HepG2 (cell line): ENCODE measurements at regions not wholly inside any gene's neighbourhood (a gene's known extent, or its start where the extent isn't known, plus 50 kb on each side); places are given as distances from the start of the nearest gene placed in this dataset.

Experiments
- ATAC-seq: fragments of 200-7000 bp; cut with Tn5 transposase; 3 replicates; pipeline ENCODE4 v1.9.1; 2020; ENCODE audit warnings: mild to moderate bottlenecking, moderate library complexity
- BruUV-seq: library from RNA; stranded (reverse); fragments of 400-500 nt; replicated peaks from 2 replicates; lab custom pipeline; 2021; lab: Mats Ljungman, UMichigan
- CTCF ChIA-PET: fragments of 300-600 bp; formaldehyde crosslinking; extraction: SDS; loops from one replicate; lab custom pipeline; 2021; ENCODE audit warnings: low total read pairs, inconsistent platforms, low intra/inter-chr PET ratio; lab: Yijun Ruan, JAX
- POLR2A ChIA-PET: fragments of 350-600 bp; sonication (Branson Sonifier 250); formaldehyde crosslinking; loops from one replicate; lab custom pipeline; 2020; ENCODE audit warnings: antibody characterized with exemption, inconsistent platforms; lab: Yijun Ruan, JAX
- DNase-seq: peaks from one replicate; pipeline ENCODE4 v3.0.0-alpha.2; 2015; ENCODE audit warnings: low spot score
- FAIRE-seq: peaks from 3 replicates; lab custom pipeline; 2011; peaks lifted over from hg19 to GRCh38; lab: Jason Lieb, UNC
- H2AFZ ChIP-seq: one replicate; pipeline ENCODE4 v1.6.1; 2011; ENCODE audit warnings: low read length, inconsistent platforms
- H3K27ac ChIP-seq: fragments of 300-600 bp; 3 replicates; pipeline ENCODE4 v1.8.0; 2011; ENCODE audit warnings: mixed run types, mild to moderate bottlenecking, mixed read lengths, low read length, inconsistent platforms; ENCODE audit not compliant: insufficient read depth; ENCODE audit errors: extremely low read length
- H3K27me3 ChIP-seq, 2 experiments: fragments of 200-600 bp in 1 of 2; 2 replicates in 1 of 2; 3 replicates in 1 of 2; pipeline versions ENCODE4 v1.6.0 to v1.8.0; 2011; ENCODE audit warnings: low read length in 2 of 2, mild to moderate bottlenecking in 2 of 2, moderate library complexity in 2 of 2, inconsistent platforms in 1 of 2; ENCODE audit not compliant: insufficient read depth in 2 of 2, control insufficient read depth in 1 of 2
- H3K36me3 ChIP-seq, 2 experiments: fragments of 200-600 bp in 1 of 2; replicated peaks in 1 of 2; 2 replicates in 1 of 2; 3 replicates in 1 of 2; pipeline versions ENCODE4 v1.5.1 to v1.8.0; 2011; ENCODE audit warnings: low read length in 2 of 2, inconsistent platforms in 1 of 2; ENCODE audit not compliant: insufficient read depth in 2 of 2, control insufficient read depth in 1 of 2
- H3K4me1 ChIP-seq: 2 replicates; pipeline ENCODE4 v1.5.1; 2012; ENCODE audit warnings: low read length, inconsistent platforms; ENCODE audit not compliant: insufficient read depth
- H3K4me2 ChIP-seq: 2 replicates; pipeline ENCODE4 v1.6.0; 2011; ENCODE audit warnings: low read depth, low read length, inconsistent platforms
- H3K4me3 ChIP-seq, 3 experiments: fragments of 200-600 bp in 1 of 3; sonication (generic), shearing (Covaris generic) in 1 of 3; replicated peaks in 1 of 3; 2 replicates each; pipeline ENCODE4 v1.5.1; 2011 to 2016; ENCODE audit warnings: low read length in 3 of 3, inconsistent platforms in 2 of 3, low read depth in 2 of 3, mild to moderate bottlenecking in 2 of 3, control low read depth in 1 of 3, mixed read lengths in 1 of 3; ENCODE audit not compliant: insufficient read depth in 1 of 3
- H3K79me2 ChIP-seq: one replicate; pipeline ENCODE4 v1.6.1; 2011; ENCODE audit warnings: low read length, inconsistent platforms; ENCODE audit not compliant: insufficient read depth
- H3K9ac ChIP-seq: 2 replicates; pipeline ENCODE4 v1.6.0; 2011; ENCODE audit warnings: mild to moderate bottlenecking, low read depth, low read length, inconsistent platforms; ENCODE audit not compliant: insufficient read depth
- H3K9me3 ChIP-seq: 2 replicates; pipeline ENCODE4 v1.5.1; 2012; ENCODE audit warnings: mild to moderate bottlenecking, low read length
- H4K20me1 ChIP-seq: 2 replicates; pipeline ENCODE4 v1.6.0; 2011; ENCODE audit warnings: inconsistent platforms, mild to moderate bottlenecking, low read length, moderate library complexity; ENCODE audit not compliant: insufficient read depth
- HMGA1 ChIP-seq: sonication (generic); formaldehyde crosslinking; conservative IDR thresholded peaks from 2 replicates; pipeline ENCODE4 v1.4.0; 2020; ENCODE audit warnings: missing genetic modification reagents
- HNRNPUL1 ChIP-seq: fragments of 200-400 bp; formaldehyde crosslinking; IDR thresholded peaks from 2 replicates; pipeline ENCODE4 v1.6.1; 2017; ENCODE audit warnings: low read depth, mild to moderate bottlenecking, low read length, moderate library complexity
- NFATC3 ChIP-seq: sonication (generic); formaldehyde crosslinking; IDR thresholded peaks from 2 replicates; pipeline ENCODE4 v1.5.1; 2020; ENCODE audit warnings: mild to moderate bottlenecking, missing genetic modification reagents
- NKX3-1 ChIP-seq: sonication (generic); formaldehyde crosslinking; IDR thresholded peaks from 2 replicates; pipeline ENCODE4 v1.5.0; 2020; ENCODE audit warnings: missing genetic modification reagents
- NR2F1 ChIP-seq, 2 experiments: fragments of 450-650 bp in 1 of 2; formaldehyde crosslinking in 1 of 2; IDR thresholded peaks; 2 replicates each; pipeline versions ENCODE4 v1.5.0 to v1.6.1; 2016 to 2020; ENCODE audit warnings: mild to moderate bottlenecking in 1 of 2, missing compliant biosample characterization in 1 of 2, missing genetic modification reagents in 1 of 2, moderate library complexity in 1 of 2
- REPIN1 ChIP-seq: sonication (generic); formaldehyde crosslinking; IDR thresholded peaks from 2 replicates; pipeline ENCODE4 v1.8.0; 2022; ENCODE audit warnings: missing genetic modification reagents, low read depth, mild to moderate bottlenecking, borderline replicate concordance
- SNAI1 ChIP-seq: sonication (generic); formaldehyde crosslinking; IDR thresholded peaks from 2 replicates; pipeline ENCODE4 v1.5.0; 2020; ENCODE audit warnings: mild to moderate bottlenecking, missing genetic modification reagents, borderline replicate concordance
- ZC3H4 ChIP-seq: sonication (generic); formaldehyde crosslinking; IDR thresholded peaks from 2 replicates; pipeline ENCODE4 v1.4.0; 2020; ENCODE audit warnings: missing genetic modification reagents, borderline replicate concordance
- ZNF12 ChIP-seq: sonication (generic); formaldehyde crosslinking; IDR thresholded peaks from 2 replicates; pipeline ENCODE4 v1.5.0; 2020; ENCODE audit warnings: missing genetic modification reagents
- ZNF224 ChIP-seq: sonication (generic); formaldehyde crosslinking; IDR thresholded peaks from 2 replicates; pipeline ENCODE4 v1.5.0; 2020; ENCODE audit warnings: mild to moderate bottlenecking, missing genetic modification reagents
- ZNF282 ChIP-seq: fragments of 450-650 bp; IDR thresholded peaks from 2 replicates; pipeline ENCODE4 v1.6.1; 2018; ENCODE audit not compliant: partially characterized antibody
- ZNF446 ChIP-seq: sonication (generic); formaldehyde crosslinking; IDR thresholded peaks from 2 replicates; pipeline ENCODE4 v1.5.0; 2020; ENCODE audit warnings: mild to moderate bottlenecking, missing genetic modification reagents
- ZNF451 ChIP-seq: sonication (generic); formaldehyde crosslinking; IDR thresholded peaks from 2 replicates; pipeline ENCODE4 v1.5.0; 2020; ENCODE audit warnings: mild to moderate bottlenecking, missing genetic modification reagents
- ZNF703 ChIP-seq: sonication (generic); formaldehyde crosslinking; IDR thresholded peaks from 2 replicates; pipeline ENCODE4 v1.5.1; 2020; ENCODE audit warnings: missing genetic modification reagents, mild to moderate bottlenecking, moderate library complexity, borderline replicate concordance
- ZNF709 ChIP-seq: sonication (generic); formaldehyde crosslinking; IDR thresholded peaks from 2 replicates; pipeline ENCODE4 v1.5.0; 2020; ENCODE audit warnings: mild to moderate bottlenecking, missing genetic modification reagents
- ZNF773 ChIP-seq: sonication (generic); formaldehyde crosslinking; IDR thresholded peaks from 2 replicates; pipeline ENCODE4 v1.4.0; 2020; ENCODE audit warnings: missing genetic modification reagents, borderline replicate concordance
- WGBS: methylation state at CpG from one replicate; pipeline ENCODE4 v1.1.6; 2017; ENCODE audit warnings: low lambda C conversion rate; 5-methylcytosine and 5-hydroxymethylcytosine counted together
- in situ Hi-C: cut with HindIII; loops from 2 replicates; pipeline ENCODE4 v1.10.0; 2017; ENCODE audit warnings: low pct_unique_long_range_greater_than_20kb; ENCODE audit not compliant: extremely low pct_ligation_motif_present
- intact Hi-C: fragments of 100-400 bp; cut with micrococcal nuclease; formaldehyde crosslinking; loops from one replicate; pipeline ENCODE4 v1.10.0; 2022; ENCODE audit not compliant: unreplicated experiment
- TF ChIP-seq, protein P1 (sequence below): sonication (generic); formaldehyde crosslinking; IDR thresholded peaks from 2 replicates; pipeline ENCODE4 v1.4.0; 2020; ENCODE audit warnings: missing genetic modification reagents, mild to moderate bottlenecking, borderline replicate concordance
- TF ChIP-seq, protein P2 (sequence below): sonication (generic); formaldehyde crosslinking; conservative IDR thresholded peaks from 2 replicates; pipeline ENCODE4 v1.8.0; 2022; ENCODE audit warnings: mild to moderate bottlenecking, moderate library complexity, missing genetic modification reagents
- TF ChIP-seq, protein P3 (sequence below), 2 experiments: sonication (generic) in 1 of 2; formaldehyde crosslinking in 1 of 2; IDR thresholded peaks; 2 replicates each; pipeline versions ENCODE4 v1.5.1 to v1.6.1; 2011 to 2020; ENCODE audit warnings: borderline replicate concordance in 1 of 2, low read depth in 1 of 2, low read length in 1 of 2, mild to moderate bottlenecking in 1 of 2, missing genetic modification reagents in 1 of 2, moderate library complexity in 1 of 2

DNA sequence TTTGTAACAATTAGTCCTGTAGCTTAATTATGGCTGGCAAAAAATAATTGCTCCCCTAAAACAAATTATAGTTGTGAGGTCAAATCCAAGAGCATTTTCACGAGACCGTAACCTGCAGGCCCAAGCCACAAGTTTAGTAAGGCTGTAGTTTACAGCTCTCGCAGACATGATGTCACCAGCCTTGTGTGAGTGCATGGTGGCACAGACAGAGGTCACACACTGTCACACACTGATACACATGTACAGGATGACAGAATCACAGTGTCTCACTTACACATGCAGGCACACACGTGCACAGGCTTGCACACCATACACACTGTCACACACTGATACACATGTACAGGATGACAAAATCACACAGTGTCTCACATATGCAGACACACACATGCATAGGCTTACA, 518.8 kb downstream of the IRX1 start:
- DNase-seq (no peak), FAIRE-seq (no peak), ATAC-seq (no peak)
- peaks cover 21% of the 10 kb centered on the region for H3K9me3 ChIP-seq
- H3K36me3 ChIP-seq = no peaks in the 10 kb centered on the region
- H3K4me2 ChIP-seq = no peak overlapping the region
- no peak overlapping the region for H2AFZ ChIP-seq
- BruUV-seq = no TSS peak
- H3K9ac ChIP-seq = no peak overlapping the region
- no peak overlapping the region for H3K4me3 ChIP-seq
- no peaks in the 10 kb centered on the region for H4K20me1 ChIP-seq
- intact Hi-C loops (no loop called here), in situ Hi-C loops (no loop called here)
- ChIA-PET CTCF (no interaction called here), POLR2A (no interaction called here)
- H3K27me3 ChIP-seq = no peaks in the 10 kb centered on the region
- no peak overlapping the region for H3K27ac ChIP-seq
- H3K4me1 ChIP-seq = no peaks in the 10 kb centered on the region
- no peaks in the 10 kb centered on the region for H3K79me2 ChIP-seq
- 43% methylated on average over 3 of the region's 4 CpGs for WGBS
- no peak for TF ChIP-seq NR2F1 (CRISPR knock-in tag; IDR thresholded peaks at IDR 0.05)
- TF ChIP-seq ZNF709 (CRISPR knock-in tag) = no peak
- TF ChIP-seq, protein P1, sequence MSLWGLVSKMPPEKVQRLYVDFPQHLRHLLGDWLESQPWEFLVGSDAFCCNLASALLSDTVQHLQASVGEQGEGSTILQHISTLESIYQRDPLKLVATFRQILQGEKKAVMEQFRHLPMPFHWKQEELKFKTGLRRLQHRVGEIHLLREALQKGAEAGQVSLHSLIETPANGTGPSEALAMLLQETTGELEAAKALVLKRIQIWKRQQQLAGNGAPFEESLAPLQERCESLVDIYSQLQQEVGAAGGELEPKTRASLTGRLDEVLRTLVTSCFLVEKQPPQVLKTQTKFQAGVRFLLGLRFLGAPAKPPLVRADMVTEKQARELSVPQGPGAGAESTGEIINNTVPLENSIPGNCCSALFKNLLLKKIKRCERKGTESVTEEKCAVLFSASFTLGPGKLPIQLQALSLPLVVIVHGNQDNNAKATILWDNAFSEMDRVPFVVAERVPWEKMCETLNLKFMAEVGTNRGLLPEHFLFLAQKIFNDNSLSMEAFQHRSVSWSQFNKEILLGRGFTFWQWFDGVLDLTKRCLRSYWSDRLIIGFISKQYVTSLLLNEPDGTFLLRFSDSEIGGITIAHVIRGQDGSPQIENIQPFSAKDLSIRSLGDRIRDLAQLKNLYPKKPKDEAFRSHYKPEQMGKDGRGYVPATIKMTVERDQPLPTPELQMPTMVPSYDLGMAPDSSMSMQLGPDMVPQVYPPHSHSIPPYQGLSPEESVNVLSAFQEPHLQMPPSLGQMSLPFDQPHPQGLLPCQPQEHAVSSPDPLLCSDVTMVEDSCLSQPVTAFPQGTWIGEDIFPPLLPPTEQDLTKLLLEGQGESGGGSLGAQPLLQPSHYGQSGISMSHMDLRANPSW (CRISPR knock-in tag) = no peak
- TF ChIP-seq NFATC3 (CRISPR knock-in tag) = no peak
- TF ChIP-seq REPIN1 (CRISPR knock-in tag) = no peak
- TF ChIP-seq ZNF224 (CRISPR knock-in tag) = no peak
- no peak for TF ChIP-seq NKX3-1 (CRISPR knock-in tag)
- no peak for TF ChIP-seq HNRNPUL1
- TF ChIP-seq, protein P2, sequence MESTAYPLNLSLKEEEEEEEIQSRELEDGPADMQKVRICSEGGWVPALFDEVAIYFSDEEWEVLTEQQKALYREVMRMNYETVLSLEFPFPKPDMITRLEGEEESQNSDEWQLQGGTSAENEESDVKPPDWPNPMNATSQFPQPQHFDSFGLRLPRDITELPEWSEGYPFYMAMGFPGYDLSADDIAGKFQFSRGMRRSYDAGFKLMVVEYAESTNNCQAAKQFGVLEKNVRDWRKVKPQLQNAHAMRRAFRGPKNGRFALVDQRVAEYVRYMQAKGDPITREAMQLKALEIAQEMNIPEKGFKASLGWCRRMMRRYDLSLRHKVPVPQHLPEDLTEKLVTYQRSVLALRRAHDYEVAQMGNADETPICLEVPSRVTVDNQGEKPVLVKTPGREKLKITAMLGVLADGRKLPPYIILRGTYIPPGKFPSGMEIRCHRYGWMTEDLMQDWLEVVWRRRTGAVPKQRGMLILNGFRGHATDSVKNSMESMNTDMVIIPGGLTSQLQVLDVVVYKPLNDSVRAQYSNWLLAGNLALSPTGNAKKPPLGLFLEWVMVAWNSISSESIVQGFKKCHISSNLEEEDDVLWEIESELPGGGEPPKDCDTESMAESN = no peak
- TF ChIP-seq ZC3H4 (CRISPR knock-in tag) = no peak
- TF ChIP-seq ZNF12 (CRISPR knock-in tag) = no peak
- TF ChIP-seq ZNF451 (CRISPR knock-in tag) = no peak
- no peak for TF ChIP-seq ZNF773 (CRISPR knock-in tag)
- TF ChIP-seq ZNF446 (CRISPR knock-in tag) = no peak
- no peak for TF ChIP-seq ZNF282
- TF ChIP-seq ZNF703 (CRISPR knock-in tag) = no peak
- TF ChIP-seq SNAI1 (CRISPR knock-in tag) = no peak
- TF ChIP-seq, protein P3, sequence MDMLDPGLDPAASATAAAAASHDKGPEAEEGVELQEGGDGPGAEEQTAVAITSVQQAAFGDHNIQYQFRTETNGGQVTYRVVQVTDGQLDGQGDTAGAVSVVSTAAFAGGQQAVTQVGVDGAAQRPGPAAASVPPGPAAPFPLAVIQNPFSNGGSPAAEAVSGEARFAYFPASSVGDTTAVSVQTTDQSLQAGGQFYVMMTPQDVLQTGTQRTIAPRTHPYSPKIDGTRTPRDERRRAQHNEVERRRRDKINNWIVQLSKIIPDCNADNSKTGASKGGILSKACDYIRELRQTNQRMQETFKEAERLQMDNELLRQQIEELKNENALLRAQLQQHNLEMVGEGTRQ (IDR thresholded peaks at IDR 0.05; ENCODE audit: low read depth, low read length) = no peak
- TF ChIP-seq, protein P3 (CRISPR knock-in tag; IDR thresholded peaks at IDR 0.05; ENCODE audit: borderline replicate concordance) = no peak
- TF ChIP-seq HMGA1 (CRISPR knock-in tag) = no peak
